HCT116 (cell line): ENCODE measurements at regions not wholly inside any gene's neighbourhood (a gene's known extent, or its start where the extent isn't known, plus 50 kb on each side); places are given as distances from the start of the nearest gene placed in this dataset.

Experiments used
- ATAC-seq: fragments of 200-7000 bp; cut with Tn5 transposase; 2 replicates; pipeline ENCODE4 v1.9.1; 2020; ENCODE audit warnings: mild to moderate bottlenecking, moderate library complexity
- BruUV-seq: library from RNA; stranded (reverse); fragments of 400-500 nt; replicated peaks from 2 replicates; lab custom pipeline; 2021; lab: Mats Ljungman, UMichigan
- CTCF ChIA-PET: fragments of 300-600 bp; sonication (Branson Sonifier 250); formaldehyde crosslinking; loops from one replicate; lab custom pipeline; 2021; ENCODE audit warnings: antibody characterized with exemption; lab: Charles Lee
- POLR2A ChIA-PET: fragments of 300-600, 350-600 bp; sonication (Branson Sonifier 250); formaldehyde crosslinking; loops from one replicate; lab custom pipeline; 2021; ENCODE audit warnings: antibody characterized with exemption; lab: Charles Lee
- RAD21 ChIA-PET, 2 experiments: fragments of 300-600 bp; sonication (Branson Sonifier 250); formaldehyde crosslinking; loops; one replicate each; lab custom pipeline; 2023; ENCODE audit warnings: low total read pairs in 2 of 2; ENCODE audit not compliant: uncharacterized antibody in 2 of 2, unreplicated experiment in 2 of 2, low non-redundant PET in 1 of 2; lab: Charles Lee
- DNase-seq: peaks from one replicate; pipeline ENCODE4 v3.0.0-alpha.2; 2010; ENCODE audit warnings: low read depth, low spot score
- H2AFZ ChIP-seq: fragments of 200-600 bp; shearing (Covaris generic), sonication (generic); 2 replicates; pipeline ENCODE4 v1.6.1; 2017; ENCODE audit warnings: low read depth, mixed run types, mixed read lengths, antibody characterized with exemption, low read length; ENCODE audit not compliant: poor library complexity, severe bottlenecking
- H3K27ac ChIP-seq: 2 replicates; pipeline ENCODE4 v1.5.1; 2012; ENCODE audit warnings: low read depth, low read length
- H3K27me3 ChIP-seq: fragments of 200-600 bp; sonication (generic); 2 replicates; pipeline ENCODE4 v1.6.1; 2016; ENCODE audit warnings: mixed run types, low read length, mixed read lengths; ENCODE audit not compliant: insufficient read depth
- H3K36me3 ChIP-seq, 2 experiments: fragments of 200-500 bp in 1 of 2; fragments of 200-600 bp in 1 of 2; sonication (Bioruptor generic) in 1 of 2; sonication (generic) in 1 of 2; 2 replicates each; pipeline versions ENCODE4 v1.5.1 to v1.6.1; 2014 to 2016; ENCODE audit warnings: low read length in 2 of 2, inconsistent platforms in 1 of 2, mixed read lengths in 1 of 2, mixed run types in 1 of 2; ENCODE audit not compliant: insufficient read depth in 2 of 2, control insufficient read depth in 1 of 2
- H3K4me1 ChIP-seq, 2 experiments: fragments of 200-600 bp in 1 of 2; sonication (generic) in 1 of 2; 2 replicates each; pipeline versions ENCODE4 v1.5.1 to v1.6.1; 2012 to 2017; ENCODE audit warnings: low read length in 2 of 2, inconsistent platforms in 1 of 2, mild to moderate bottlenecking in 1 of 2, mixed read lengths in 1 of 2, mixed run types in 1 of 2, moderate library complexity in 1 of 2; ENCODE audit not compliant: insufficient read depth in 2 of 2, control insufficient read depth in 1 of 2
- H3K4me2 ChIP-seq: fragments of 200-600 bp; sonication (generic); 2 replicates; pipeline ENCODE4 v1.6.1; 2017; ENCODE audit warnings: mixed run types, low read length, mixed read lengths
- H3K4me3 ChIP-seq, 2 experiments: fragments of 200-600 bp in 1 of 2; sonication (generic) in 1 of 2; replicated peaks in 1 of 2; 2 replicates each; pipeline ENCODE4 v1.5.1; 2011 to 2016; ENCODE audit warnings: low read length in 2 of 2, control low read depth in 1 of 2, low read depth in 1 of 2, mild to moderate bottlenecking in 1 of 2, mixed read lengths in 1 of 2, mixed run types in 1 of 2
- H3K79me2 ChIP-seq: fragments of 200-600 bp; sonication (generic); 2 replicates; pipeline ENCODE4 v1.6.1; 2017; ENCODE audit warnings: mild to moderate bottlenecking, mixed run types, low read length, moderate library complexity, mixed read lengths; ENCODE audit not compliant: insufficient read depth
- H3K9ac ChIP-seq: fragments of 200-600 bp; sonication (generic); 2 replicates; pipeline ENCODE4 v1.6.1; 2016; ENCODE audit warnings: low read length, mixed read lengths
- H3K9me2 ChIP-seq: fragments of 200-600 bp; sonication (generic), shearing (Covaris generic); 2 replicates; pipeline ENCODE4 v1.6.1; 2017; ENCODE audit warnings: mixed run types, mild to moderate bottlenecking, moderate library complexity; ENCODE audit not compliant: insufficient read depth
- H3K9me3 ChIP-seq, 2 experiments: fragments of 200-500 bp in 1 of 2; fragments of 200-600 bp in 1 of 2; sonication (Bioruptor generic) in 1 of 2; sonication (generic) in 1 of 2; 2 replicates each; pipeline ENCODE4 v1.6.1; 2014 to 2017; ENCODE audit warnings: low read length in 2 of 2, mixed read lengths in 2 of 2, inconsistent platforms in 1 of 2, low read depth in 1 of 2, mild to moderate bottlenecking in 1 of 2, mixed run types in 1 of 2, moderate library complexity in 1 of 2; ENCODE audit not compliant: control insufficient read depth in 1 of 2, insufficient read depth in 1 of 2
- H4K20me1 ChIP-seq: fragments of 200-600 bp; sonication (generic), shearing (Covaris generic); 2 replicates; pipeline ENCODE4 v1.6.1; 2017; ENCODE audit warnings: mixed run types, mild to moderate bottlenecking, moderate library complexity; ENCODE audit not compliant: insufficient read depth
- CEBPB ChIP-seq: IDR thresholded peaks from 2 replicates; pipeline ENCODE4 v1.6.1; 2012; ENCODE audit warnings: low read depth
- EGR1 ChIP-seq: IDR thresholded peaks from 2 replicates; pipeline ENCODE4 v1.6.1; 2012; ENCODE audit warnings: low read depth
- ELF1 ChIP-seq: IDR thresholded peaks from 2 replicates; pipeline ENCODE4 v1.6.1; 2012; ENCODE audit warnings: low read depth, borderline replicate concordance
- EZH2 ChIP-seq: fragments of 200-600 bp; sonication (generic); IDR thresholded peaks from 2 replicates; pipeline ENCODE4 v1.6.1; 2017; ENCODE audit warnings: antibody characterized with exemption, mixed run types
- EZH2phosphoT487 ChIP-seq: fragments of 200-600 bp; IDR thresholded peaks from 2 replicates; pipeline ENCODE4 v1.6.1; 2018; ENCODE audit warnings: antibody characterized with exemption, borderline replicate concordance
- FOSL1 ChIP-seq: IDR thresholded peaks from 2 replicates; pipeline ENCODE4 v1.6.1; 2012; ENCODE audit warnings: low read depth
- JUND ChIP-seq: IDR thresholded peaks from 2 replicates; pipeline ENCODE4 v1.6.1; 2012
- POLR2A ChIP-seq: IDR thresholded peaks from 2 replicates; pipeline ENCODE4 v1.7.0; 2011; ENCODE audit warnings: borderline replicate concordance; ENCODE audit not compliant: insufficient read depth, insufficient read length; ENCODE audit errors: extremely low read depth
- RAD21 ChIP-seq: IDR thresholded peaks from 2 replicates; pipeline ENCODE4 v1.6.1; 2012; ENCODE audit warnings: low read depth, mild to moderate bottlenecking
- SIN3A ChIP-seq: IDR thresholded peaks from 2 replicates; pipeline ENCODE4 v1.6.1; 2012; ENCODE audit warnings: low read depth
- SP1 ChIP-seq: IDR thresholded peaks from 2 replicates; pipeline ENCODE4 v1.6.1; 2012; ENCODE audit warnings: low read depth
- SRF ChIP-seq: IDR thresholded peaks from 2 replicates; pipeline ENCODE4 v1.6.1; 2012; ENCODE audit warnings: low read depth
- TCF7L2 ChIP-seq: IDR thresholded peaks from 2 replicates; pipeline ENCODE4 v1.7.0; 2011; ENCODE audit warnings: borderline replicate concordance, inconsistent platforms; ENCODE audit not compliant: insufficient read depth, insufficient read length; ENCODE audit errors: extremely low read depth
- ZFX ChIP-seq: fragments of 450-650 bp; IDR thresholded peaks from 2 replicates; pipeline ENCODE4 v1.6.1; 2017
- ZNF274 ChIP-seq: fragments of 200-500 bp; sonication (Bioruptor generic); IDR thresholded peaks from 2 replicates; pipeline ENCODE4 v1.6.1; 2014; ENCODE audit warnings: mild to moderate bottlenecking, low read depth, low read length, inconsistent platforms
- intact Hi-C: fragments of 100-400 bp; cut with micrococcal nuclease; formaldehyde crosslinking; loops from 2 replicates; pipeline ENCODE4 v1.10.0; 2022
- TF ChIP-seq, protein P1 (sequence below): IDR thresholded peaks from 2 replicates; pipeline ENCODE4 v1.6.1; 2012; ENCODE audit warnings: low read depth
- TF ChIP-seq, protein P2 (sequence below): IDR thresholded peaks from 2 replicates; pipeline ENCODE4 v1.6.1; 2012
- TF ChIP-seq, protein P3 (sequence below), 3 experiments: fragments of 200-600 bp in 1 of 3; sonication (generic) in 1 of 3; IDR thresholded peaks in 2 of 3; conservative IDR thresholded peaks in 1 of 3; 2 replicates each; pipeline ENCODE4 v1.5.1; 2012 to 2017; ENCODE audit warnings: low read depth in 2 of 3, low read length in 2 of 3, antibody characterized with exemption in 1 of 3, borderline replicate concordance in 1 of 3, control low read depth in 1 of 3, mild to moderate bottlenecking in 1 of 3, mixed read lengths in 1 of 3, mixed run types in 1 of 3, moderate library complexity in 1 of 3; ENCODE audit not compliant: insufficient read depth in 1 of 3
- TF ChIP-seq, protein P4 (sequence below): IDR thresholded peaks from 2 replicates; pipeline ENCODE4 v1.6.1; 2011; ENCODE audit warnings: mild to moderate bottlenecking, low read length, moderate library complexity; ENCODE audit not compliant: insufficient replicate concordance; ENCODE audit errors: extremely low read depth

DNA sequence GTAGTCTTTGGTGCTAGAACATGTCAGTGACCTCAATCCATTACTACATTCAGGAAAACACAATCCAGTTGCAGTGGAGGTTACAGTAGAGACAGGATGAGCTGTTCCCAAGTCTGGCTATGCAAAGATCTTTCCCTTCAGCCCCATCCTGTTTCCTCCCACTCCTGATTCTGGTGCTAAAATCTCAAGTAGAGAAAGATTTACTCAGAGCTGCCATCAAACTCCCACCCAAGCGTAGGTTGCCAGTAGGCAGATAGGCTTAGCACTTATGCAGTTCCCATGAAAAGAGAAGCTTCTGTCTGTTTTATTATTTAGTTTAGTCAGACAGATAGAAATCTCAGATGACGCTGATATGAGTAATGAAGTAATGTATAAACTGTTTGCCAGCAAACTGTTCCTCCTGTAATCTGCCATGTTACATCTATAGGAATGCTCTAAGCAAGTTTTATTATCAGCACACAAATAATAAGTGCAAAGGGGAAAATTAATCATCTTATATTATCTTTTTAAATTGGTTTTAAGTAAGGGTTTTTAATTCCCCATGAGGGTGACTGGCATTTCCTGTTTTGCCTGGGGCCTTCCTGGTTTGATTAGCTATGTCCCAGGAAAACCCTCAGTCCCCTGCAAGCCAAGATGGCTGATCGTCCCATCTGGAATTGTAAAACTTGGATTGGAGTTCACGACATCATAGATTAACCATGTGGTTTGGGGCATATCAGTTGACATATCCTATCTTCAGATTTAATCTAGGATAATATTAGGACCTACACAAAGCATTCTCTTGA, 188.3 kb upstream of the PALMD start:
- POLR2A ChIA-PET = no interaction called here

More for the DNA sequence above, 188.3 kb upstream of the PALMD start:
- RAD21 ChIA-PET = no interaction called here
- Histone ChIP-seq H3K4me3 (no peak overlapping the region), H3K9me3 (no peaks in the 10 kb centered on the region), H3K79me2 (no peaks in the 10 kb centered on the region), H3K27me3 (no peaks in the 10 kb centered on the region), H3K27ac (no peak overlapping the region), H3K4me2 (no peak overlapping the region), H3K36me3 (no peaks in the 10 kb centered on the region), H3K4me1 (no peaks in the 10 kb centered on the region)
- ATAC-seq (no peak), DNase-seq (no peak)
- no peak for TF ChIP-seq EZH2phosphoT487
- TF ChIP-seq RAD21 = no peak
- no peak for TF ChIP-seq ZFX
- TF ChIP-seq, protein P1, sequence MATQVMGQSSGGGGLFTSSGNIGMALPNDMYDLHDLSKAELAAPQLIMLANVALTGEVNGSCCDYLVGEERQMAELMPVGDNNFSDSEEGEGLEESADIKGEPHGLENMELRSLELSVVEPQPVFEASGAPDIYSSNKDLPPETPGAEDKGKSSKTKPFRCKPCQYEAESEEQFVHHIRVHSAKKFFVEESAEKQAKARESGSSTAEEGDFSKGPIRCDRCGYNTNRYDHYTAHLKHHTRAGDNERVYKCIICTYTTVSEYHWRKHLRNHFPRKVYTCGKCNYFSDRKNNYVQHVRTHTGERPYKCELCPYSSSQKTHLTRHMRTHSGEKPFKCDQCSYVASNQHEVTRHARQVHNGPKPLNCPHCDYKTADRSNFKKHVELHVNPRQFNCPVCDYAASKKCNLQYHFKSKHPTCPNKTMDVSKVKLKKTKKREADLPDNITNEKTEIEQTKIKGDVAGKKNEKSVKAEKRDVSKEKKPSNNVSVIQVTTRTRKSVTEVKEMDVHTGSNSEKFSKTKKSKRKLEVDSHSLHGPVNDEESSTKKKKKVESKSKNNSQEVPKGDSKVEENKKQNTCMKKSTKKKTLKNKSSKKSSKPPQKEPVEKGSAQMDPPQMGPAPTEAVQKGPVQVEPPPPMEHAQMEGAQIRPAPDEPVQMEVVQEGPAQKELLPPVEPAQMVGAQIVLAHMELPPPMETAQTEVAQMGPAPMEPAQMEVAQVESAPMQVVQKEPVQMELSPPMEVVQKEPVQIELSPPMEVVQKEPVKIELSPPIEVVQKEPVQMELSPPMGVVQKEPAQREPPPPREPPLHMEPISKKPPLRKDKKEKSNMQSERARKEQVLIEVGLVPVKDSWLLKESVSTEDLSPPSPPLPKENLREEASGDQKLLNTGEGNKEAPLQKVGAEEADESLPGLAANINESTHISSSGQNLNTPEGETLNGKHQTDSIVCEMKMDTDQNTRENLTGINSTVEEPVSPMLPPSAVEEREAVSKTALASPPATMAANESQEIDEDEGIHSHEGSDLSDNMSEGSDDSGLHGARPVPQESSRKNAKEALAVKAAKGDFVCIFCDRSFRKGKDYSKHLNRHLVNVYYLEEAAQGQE = no peak
- TF ChIP-seq, protein P2, sequence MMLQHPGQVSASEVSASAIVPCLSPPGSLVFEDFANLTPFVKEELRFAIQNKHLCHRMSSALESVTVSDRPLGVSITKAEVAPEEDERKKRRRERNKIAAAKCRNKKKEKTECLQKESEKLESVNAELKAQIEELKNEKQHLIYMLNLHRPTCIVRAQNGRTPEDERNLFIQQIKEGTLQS = no peak
- no peak for TF ChIP-seq SRF
- no peak for TF ChIP-seq JUND
- TF ChIP-seq EGR1 = no peak
- TF ChIP-seq FOSL1 = no peak
- TF ChIP-seq POLR2A = no peak
- TF ChIP-seq, protein P3, sequence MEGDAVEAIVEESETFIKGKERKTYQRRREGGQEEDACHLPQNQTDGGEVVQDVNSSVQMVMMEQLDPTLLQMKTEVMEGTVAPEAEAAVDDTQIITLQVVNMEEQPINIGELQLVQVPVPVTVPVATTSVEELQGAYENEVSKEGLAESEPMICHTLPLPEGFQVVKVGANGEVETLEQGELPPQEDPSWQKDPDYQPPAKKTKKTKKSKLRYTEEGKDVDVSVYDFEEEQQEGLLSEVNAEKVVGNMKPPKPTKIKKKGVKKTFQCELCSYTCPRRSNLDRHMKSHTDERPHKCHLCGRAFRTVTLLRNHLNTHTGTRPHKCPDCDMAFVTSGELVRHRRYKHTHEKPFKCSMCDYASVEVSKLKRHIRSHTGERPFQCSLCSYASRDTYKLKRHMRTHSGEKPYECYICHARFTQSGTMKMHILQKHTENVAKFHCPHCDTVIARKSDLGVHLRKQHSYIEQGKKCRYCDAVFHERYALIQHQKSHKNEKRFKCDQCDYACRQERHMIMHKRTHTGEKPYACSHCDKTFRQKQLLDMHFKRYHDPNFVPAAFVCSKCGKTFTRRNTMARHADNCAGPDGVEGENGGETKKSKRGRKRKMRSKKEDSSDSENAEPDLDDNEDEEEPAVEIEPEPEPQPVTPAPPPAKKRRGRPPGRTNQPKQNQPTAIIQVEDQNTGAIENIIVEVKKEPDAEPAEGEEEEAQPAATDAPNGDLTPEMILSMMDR (IDR thresholded peaks at IDR 0.05 in 2 of 3, conservative IDR thresholded peaks at IDR 0.05 in 1 of 3; ENCODE audit: borderline replicate concordance in 1 of 3, insufficient read depth in 1 of 3, low read depth in 2 of 3, low read length in 2 of 3) = no peak
- TF ChIP-seq, protein P4, sequence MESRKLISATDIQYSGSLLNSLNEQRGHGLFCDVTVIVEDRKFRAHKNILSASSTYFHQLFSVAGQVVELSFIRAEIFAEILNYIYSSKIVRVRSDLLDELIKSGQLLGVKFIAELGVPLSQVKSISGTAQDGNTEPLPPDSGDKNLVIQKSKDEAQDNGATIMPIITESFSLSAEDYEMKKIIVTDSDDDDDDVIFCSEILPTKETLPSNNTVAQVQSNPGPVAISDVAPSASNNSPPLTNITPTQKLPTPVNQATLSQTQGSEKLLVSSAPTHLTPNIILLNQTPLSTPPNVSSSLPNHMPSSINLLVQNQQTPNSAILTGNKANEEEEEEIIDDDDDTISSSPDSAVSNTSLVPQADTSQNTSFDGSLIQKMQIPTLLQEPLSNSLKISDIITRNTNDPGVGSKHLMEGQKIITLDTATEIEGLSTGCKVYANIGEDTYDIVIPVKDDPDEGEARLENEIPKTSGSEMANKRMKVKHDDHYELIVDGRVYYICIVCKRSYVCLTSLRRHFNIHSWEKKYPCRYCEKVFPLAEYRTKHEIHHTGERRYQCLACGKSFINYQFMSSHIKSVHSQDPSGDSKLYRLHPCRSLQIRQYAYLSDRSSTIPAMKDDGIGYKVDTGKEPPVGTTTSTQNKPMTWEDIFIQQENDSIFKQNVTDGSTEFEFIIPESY = no peak
- no peak for TF ChIP-seq EZH2
- TF ChIP-seq SIN3A = no peak
- no peak for TF ChIP-seq SP1
- no peak for TF ChIP-seq ZNF274
- TF ChIP-seq TCF7L2 = no peak
- TF ChIP-seq CEBPB = no peak
- no peak for TF ChIP-seq ELF1
- TF ChIP-seq, all 23 proteins: peak for 0
- no TSS peak for BruUV-seq
- CTCF ChIA-PET = no interaction called here
- intact Hi-C loops = no loop called here
- H4K20me1 ChIP-seq = no peaks in the 10 kb centered on the region
- H2AFZ ChIP-seq = no peak overlapping the region
- H3K9ac ChIP-seq = no peak overlapping the region
- H3K9me2 ChIP-seq = no peaks in the 10 kb centered on the region
